ENCODE measurements at regions not wholly inside any gene's neighbourhood (a gene's known extent, or its start where the extent isn't known, plus 50 kb on each side); places are given as distances from the start of the nearest gene placed in this dataset.

- no peak overlapping the region for H3K4me3 ChIP-seq
- peaks cover 0 to 29% (median 6%) of the 10 kb centered on the region in 5 donors for H3K4me1 ChIP-seq (ENCODE audit: control insufficient read depth in 5 of 5, insufficient read depth in 5 of 5, low read length in 5 of 5)
- TF ChIP-seq CTCF (IDR thresholded peaks at IDR 0.05; ENCODE audit: control extremely low read depth, extremely low read depth) = no peak
- H3K27me3 ChIP-seq (ENCODE audit: control insufficient read depth in 3 of 3, insufficient read depth in 3 of 3, low read length in 2 of 3) = no peaks in the 10 kb centered on the region
- WGBS, 2 donors = 70 to 82% methylated on average over 5 of the region's 5 CpGs
- H3K9me3 ChIP-seq (ENCODE audit: control insufficient read depth in 4 of 4, insufficient read depth in 3 of 4, low read length in 3 of 4) = peaks cover 0 to 2% (median 0%) of the 10 kb centered on the region in 4 donors
- H3K36me3 ChIP-seq (ENCODE audit: control insufficient read depth in 4 of 4, insufficient read depth in 4 of 4, low read length in 4 of 4) = no peaks in the 10 kb centered on the region
- no peak for DNase-seq
- ATAC-seq (ENCODE audit: insufficient read depth, low FRiP score) = no peak
- H3K27ac ChIP-seq (ENCODE audit: low read depth in 1 of 2, low read length in 1 of 2) = no peak overlapping the region
- no peak overlapping the region for H3K9ac ChIP-seq (ENCODE audit: insufficient read depth in 1 of 2, low read length in 2 of 2)
Measured at GRCh38 chr2:122020377-122020776, 264.9 kb downstream of the TSN start.

GRCh38 chr2:122021941-122022340, 266.5 kb downstream of the TSN start:
- no peaks in the 10 kb centered on the region for H3K27me3 ChIP-seq (ENCODE audit: control insufficient read depth in 3 of 3, insufficient read depth in 3 of 3, low read length in 2 of 3)
- H3K9me3 ChIP-seq (ENCODE audit: control insufficient read depth in 4 of 4, insufficient read depth in 3 of 4, low read length in 3 of 4) = peaks cover 0 to 2% (median 0%) of the 10 kb centered on the region in 4 donors
- no peak for DNase-seq
- ATAC-seq (ENCODE audit: insufficient read depth, low FRiP score) = no peak
- H3K27ac ChIP-seq (ENCODE audit: low read depth in 1 of 2, low read length in 1 of 2) = no peak overlapping the region
- TF ChIP-seq CTCF (IDR thresholded peaks at IDR 0.05; ENCODE audit: control extremely low read depth, extremely low read depth) = no peak
- H3K4me1 ChIP-seq (ENCODE audit: control insufficient read depth in 5 of 5, insufficient read depth in 5 of 5, low read length in 5 of 5) = peaks cover 0 to 32% (median 6%) of the 10 kb centered on the region in 5 donors
- 90 to 93% methylated on average over 4 of the region's 4 CpGs for WGBS, 2 donors
- no peaks in the 10 kb centered on the region for H3K36me3 ChIP-seq (ENCODE audit: control insufficient read depth in 4 of 4, insufficient read depth in 4 of 4, low read length in 4 of 4)
- H3K4me3 ChIP-seq = no peak overlapping the region
- no peak overlapping the region for H3K9ac ChIP-seq (ENCODE audit: insufficient read depth in 1 of 2, low read length in 2 of 2)

- WGBS, 2 donors = 47 to 57% methylated on average over 3 of the region's 3 CpGs
- TF ChIP-seq CTCF (IDR thresholded peaks at IDR 0.05; ENCODE audit: control extremely low read depth, extremely low read depth) = no peak
Measured at GRCh38 chr2:122022531-122022930, 267.1 kb downstream of the TSN start.

More at GRCh38 chr2:122022531-122022930, 267.1 kb downstream of the TSN start:
- Histone ChIP-seq H3K36me3 (ENCODE audit: control insufficient read depth in 4 of 4, insufficient read depth in 4 of 4, low read length in 4 of 4) (no peaks in the 10 kb centered on the region), H3K9ac (ENCODE audit: insufficient read depth in 1 of 2, low read length in 2 of 2) (no peak overlapping the region), H3K9me3 (ENCODE audit: control insufficient read depth in 4 of 4, insufficient read depth in 3 of 4, low read length in 3 of 4) (peaks cover 0 to 2% (median 0%) of the 10 kb centered on the region in 4 donors), H3K4me3 (no peak overlapping the region), H3K4me1 (ENCODE audit: control insufficient read depth in 5 of 5, insufficient read depth in 5 of 5, low read length in 5 of 5) (peaks cover 0 to 32% (median 6%) of the 10 kb centered on the region in 5 donors), H3K27me3 (ENCODE audit: control insufficient read depth in 3 of 3, insufficient read depth in 3 of 3, low read length in 2 of 3) (no peaks in the 10 kb centered on the region), H3K27ac (ENCODE audit: low read depth in 1 of 2, low read length in 1 of 2) (no peak overlapping the region)
- no peak for ATAC-seq (ENCODE audit: insufficient read depth, low FRiP score)
- no peak for DNase-seq
